NCI-H460 (cell line): ENCODE measurements at regions not wholly inside any gene's neighbourhood (a gene's known extent, or its start where the extent isn't known, plus 50 kb on each side); places are given as distances from the start of the nearest gene placed in this dataset.

Experiments
- DNase-seq: peaks from one replicate; pipeline ENCODE4 v3.0.0-alpha.2; 2016; ENCODE audit warnings: low read depth; ENCODE audit errors: extremely low read depth

DNA sequence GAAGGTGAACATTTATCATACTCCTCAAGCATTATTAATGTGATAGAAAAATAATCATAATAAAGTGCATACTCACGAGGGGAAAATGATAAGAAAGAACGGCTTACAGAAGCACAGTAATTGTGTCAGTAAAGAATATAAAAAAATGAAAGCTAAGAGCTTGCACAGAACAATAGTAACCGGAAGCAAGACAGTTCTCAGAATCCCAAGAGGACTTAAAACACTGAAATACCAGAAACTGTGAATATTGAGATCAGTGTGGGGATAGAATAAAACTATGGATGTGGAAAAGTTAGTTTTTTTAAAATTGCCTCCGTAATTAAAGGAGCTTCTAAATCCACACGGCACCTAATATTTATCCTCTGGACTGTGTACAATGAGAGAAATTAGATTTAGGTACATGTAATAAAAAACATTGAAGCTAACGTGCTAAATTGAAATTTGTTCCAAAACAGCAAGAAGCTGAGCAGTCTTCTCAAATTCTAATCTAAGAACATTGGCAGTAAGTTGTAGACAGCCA is 482.7 kb downstream of the SLITRK6 start:
- no peak for DNase-seq

GRCh38 chr13:85314686-85315085 is 484.5 kb downstream of the SLITRK6 start:
- DNase-seq: no peak

GRCh38 chr13:85313761-85314503 is 485.3 kb downstream of the SLITRK6 start:
- peak; percentile 6 for DNase-seq

GRCh38 chr13:85312071-85312470 is 487.1 kb downstream of the SLITRK6 start:
- DNase-seq: no peak

DNA sequence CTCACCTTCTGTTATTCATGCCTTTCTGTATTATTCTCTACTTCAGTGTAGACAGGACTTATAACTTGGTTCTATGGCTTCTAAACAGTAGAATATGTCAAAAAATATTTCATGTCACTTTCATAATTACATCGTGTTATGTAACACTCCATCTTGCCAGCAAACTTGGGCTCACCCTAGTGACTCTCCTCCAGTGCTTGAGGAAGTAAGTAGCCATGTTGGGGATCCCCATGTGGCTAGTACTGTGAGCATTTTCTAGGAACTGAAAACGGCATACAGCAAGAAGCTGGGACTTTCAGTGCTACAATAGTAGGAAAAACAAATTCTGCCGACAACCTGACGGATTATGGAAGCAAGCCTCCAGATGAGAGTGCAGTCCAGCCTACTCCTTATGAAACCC is 495.6 kb downstream of the SLITRK6 start:
- no peak for DNase-seq

DNA sequence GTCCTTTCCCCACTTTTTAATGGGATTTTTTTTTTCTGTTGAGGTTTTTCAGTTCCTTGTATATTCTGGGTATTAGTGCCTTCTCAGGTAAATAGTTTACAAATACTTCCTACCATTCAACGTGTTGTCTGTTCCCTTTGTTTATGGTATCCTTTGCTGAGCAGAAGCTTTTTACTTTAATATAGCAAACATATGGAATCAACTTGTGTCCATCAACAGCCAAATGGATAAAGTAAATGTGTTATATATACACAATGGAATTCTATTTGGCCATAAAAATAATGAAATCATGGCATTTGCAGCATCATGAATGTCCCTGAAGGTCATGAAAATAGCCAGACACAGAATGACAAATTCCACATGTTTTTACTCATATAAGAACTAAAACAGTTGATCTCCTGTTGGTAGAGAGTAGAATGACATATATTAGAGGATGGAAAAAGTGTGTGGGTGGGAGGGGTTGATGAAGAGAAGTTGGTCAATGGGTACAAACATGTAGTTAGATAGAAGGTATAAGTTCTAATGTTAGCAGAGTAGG is 500.8 kb downstream of the SLITRK6 start:
- no peak for DNase-seq

DNA sequence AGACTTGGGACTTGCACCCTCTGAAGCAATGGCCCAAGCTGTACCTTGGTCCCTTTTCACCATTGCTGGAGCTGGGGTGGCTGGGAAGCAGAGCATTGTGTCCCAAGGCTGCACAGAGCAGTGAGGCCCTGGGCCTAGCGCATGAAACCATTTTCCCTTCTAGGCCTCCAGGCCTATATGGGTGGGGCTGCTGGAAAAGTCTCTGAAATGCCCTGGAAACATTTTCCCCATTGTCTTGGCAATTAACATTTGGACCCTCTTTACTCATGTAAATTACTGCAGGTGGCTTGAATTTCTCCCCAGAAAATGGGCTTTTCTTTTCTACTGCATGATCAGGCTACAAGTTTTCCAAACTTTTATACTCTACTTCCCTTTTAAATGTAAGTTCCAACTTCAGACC is 510.5 kb downstream of the SLITRK6 start:
- DNase-seq: no peak

- DNase-seq: no peak
Observed at GRCh38 chr13:85287528-85287927, 511.7 kb downstream of the SLITRK6 start.

GRCh38 chr13:85286081-85286480 is 513.1 kb downstream of the SLITRK6 start:
- DNase-seq: no peak

- DNase-seq: no peak
Observed at GRCh38 chr13:85284349-85284748, 514.9 kb downstream of the SLITRK6 start.

DNA sequence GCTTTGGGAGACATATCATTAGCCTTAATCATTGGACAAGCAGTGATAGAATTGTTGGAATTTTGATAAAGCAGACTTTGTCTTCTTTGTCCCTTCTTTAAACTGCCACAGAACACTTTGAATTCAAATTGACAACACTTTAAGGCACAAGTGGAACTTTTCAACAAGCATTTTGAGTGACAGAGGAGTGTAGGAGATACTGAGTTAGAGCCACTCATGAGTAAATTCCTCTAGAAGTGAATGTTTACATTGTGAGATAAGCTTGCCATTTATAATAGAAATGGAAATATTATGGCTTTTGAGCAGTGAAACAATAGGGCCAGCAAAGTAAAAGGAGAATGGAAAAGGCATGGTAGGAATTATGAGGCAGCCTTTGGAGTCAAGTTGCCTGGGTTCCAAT is 515.8 kb downstream of the SLITRK6 start:
- DNase-seq: no peak

- DNase-seq: no peak
Observed at GRCh38 chr13:85282876-85283275, 516.3 kb downstream of the SLITRK6 start.

GRCh38 chr13:85278851-85279250 is 520.4 kb downstream of the SLITRK6 start:
- DNase-seq: no peak

DNA sequence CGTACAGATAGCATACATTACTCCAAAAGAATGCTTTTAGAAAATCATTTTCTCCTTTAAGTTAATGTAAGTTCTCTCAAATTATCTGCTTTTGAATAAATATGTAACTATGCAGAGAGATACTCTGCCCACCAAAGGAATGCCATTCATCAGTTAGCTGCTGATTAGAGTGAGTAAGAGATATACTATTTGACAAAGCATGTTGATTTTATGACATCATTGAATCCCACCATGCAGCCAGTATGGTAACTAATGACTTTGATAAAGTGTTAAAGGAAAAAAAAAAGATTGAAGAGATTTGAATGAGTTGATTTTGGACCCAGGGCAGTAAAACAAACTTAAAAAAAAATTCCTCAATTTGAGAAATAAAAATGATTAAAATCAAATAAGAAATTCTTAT is 521.5 kb downstream of the SLITRK6 start:
- DNase-seq: no peak

GRCh38 chr13:85266771-85267170 is 532.4 kb downstream of the SLITRK6 start:
- no peak for DNase-seq

DNA sequence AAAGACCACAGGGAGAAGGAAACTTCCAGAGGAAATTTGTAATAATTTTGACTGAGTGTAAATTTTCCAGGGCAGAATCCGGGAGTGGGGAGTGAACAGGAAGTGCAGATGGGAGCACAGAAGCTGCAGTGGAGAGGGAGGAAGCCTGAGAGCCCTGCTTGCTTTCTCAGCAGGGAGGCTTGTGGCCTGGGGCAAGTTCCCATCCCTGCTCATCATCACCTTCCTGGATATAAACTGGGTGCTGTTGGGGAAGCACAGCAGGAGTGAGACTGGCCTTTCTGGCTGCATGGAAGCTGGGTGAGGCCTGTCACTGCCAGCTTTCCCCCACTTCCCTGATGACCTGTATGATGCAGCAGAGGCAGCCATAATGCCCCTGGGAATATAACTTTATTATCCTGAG is 532.9 kb downstream of the SLITRK6 start:
- no peak for DNase-seq

GRCh38 chr13:85265296-85265695 is 533.9 kb downstream of the SLITRK6 start:
- DNase-seq: no peak

DNA sequence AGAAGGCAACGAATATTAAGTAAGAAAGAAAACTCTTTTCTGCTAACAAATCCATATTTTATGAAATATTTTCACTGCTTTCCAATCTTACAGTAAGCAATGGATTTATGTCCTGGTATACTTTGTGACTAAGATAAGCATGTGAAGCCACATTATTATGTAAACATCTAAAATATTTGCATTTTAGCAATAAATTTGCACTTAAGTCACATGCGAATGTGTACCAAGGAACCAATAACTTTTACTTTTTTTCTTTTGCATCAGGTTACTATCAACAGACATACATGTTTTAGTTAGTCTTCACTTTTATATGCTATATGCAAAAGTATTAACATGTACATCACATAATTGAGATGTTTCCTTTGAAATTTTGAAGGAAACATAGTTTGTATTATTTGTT is 536.7 kb downstream of the SLITRK6 start:
- no peak for DNase-seq

- peak; percentile 9 for DNase-seq
Observed at GRCh38 chr13:85261757-85262346, 537.4 kb downstream of the SLITRK6 start.

GRCh38 chr13:85260896-85261295 is 538.3 kb downstream of the SLITRK6 start:
- no peak for DNase-seq

GRCh38 chr13:85255978-85256377 is 543.2 kb downstream of the SLITRK6 start:
- DNase-seq: no peak

DNA sequence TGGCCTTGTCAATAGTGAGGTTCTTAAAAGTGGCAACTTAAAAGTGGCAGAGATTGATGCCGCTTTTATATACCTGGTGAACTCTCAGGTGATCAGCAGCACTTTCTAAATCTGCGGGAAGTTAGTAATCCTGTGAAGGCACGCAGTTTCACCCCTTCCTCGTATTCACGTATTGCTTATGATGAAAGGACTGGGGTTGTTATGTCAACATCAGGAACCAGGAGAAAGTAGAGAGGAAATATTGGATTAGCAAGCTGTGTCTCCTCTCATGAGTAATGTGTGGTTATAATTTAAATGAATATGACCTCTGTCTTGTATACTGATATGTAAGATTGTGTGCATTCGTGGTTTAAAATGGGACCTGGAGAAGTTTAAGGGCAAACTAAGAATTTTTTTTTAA is 544.6 kb downstream of the SLITRK6 start:
- no peak for DNase-seq
